K562 (cell line): ENCODE measurements at regions not wholly inside any gene's neighbourhood (a gene's known extent, or its start where the extent isn't known, plus 50 kb on each side); places are given as distances from the start of the nearest gene placed in this dataset.
A peak's percentile ranks its signal among the peaks of the same experiment; 100 is the strongest.

Source experiments
- CBFA2T3 ChIP-seq: fragments of 450-650 bp; IDR thresholded peaks from 2 replicates; pipeline ENCODE4 v1.6.1; 2017
- CC2D1A ChIP-seq: fragments of 450-650 bp; IDR thresholded peaks from 2 replicates; pipeline ENCODE4 v1.6.1; 2017; ENCODE audit warnings: mild to moderate bottlenecking
- CHD7 ChIP-seq: fragments of 200-600 bp; sonication (generic); IDR thresholded peaks from one replicate; pipeline ENCODE4 v1.6.1; 2012; ENCODE audit warnings: mild to moderate bottlenecking, low read depth, low read length, inconsistent platforms
- E2F8 ChIP-seq: fragments of 450-650 bp; IDR thresholded peaks from 2 replicates; pipeline ENCODE4 v1.7.1; 2018; ENCODE audit warnings: mild to moderate bottlenecking, low read depth; ENCODE audit not compliant: partially characterized antibody
- JUN ChIP-seq, 2 experiments: sonication (generic) in 1 of 2; formaldehyde crosslinking in 1 of 2; IDR thresholded peaks; 2 replicates each; pipeline versions ENCODE4 v1.6.1 to v1.8.0; 2012 to 2022; ENCODE audit warnings: borderline replicate concordance in 2 of 2, mild to moderate bottlenecking in 2 of 2, improper control_type of control experiment in 1 of 2, low read depth in 1 of 2, low read length in 1 of 2, missing genetic modification reagents in 1 of 2
- MCM3 ChIP-seq: fragments of 450-650 bp; IDR thresholded peaks from 2 replicates; pipeline ENCODE4 v1.6.1; 2016
- RBM14 ChIP-seq: fragments of 200-400 bp; formaldehyde crosslinking; IDR thresholded peaks from 2 replicates; pipeline ENCODE4 v1.6.1; 2018; ENCODE audit warnings: low read depth, mild to moderate bottlenecking, low read length, moderate library complexity, borderline replicate concordance; ENCODE audit not compliant: insufficient read depth
- SRF ChIP-seq, 2 experiments: fragments of 250-450, 450-650 bp in 1 of 2; sonication (Bioruptor Pico) in 1 of 2; sonication (generic) in 1 of 2; formaldehyde crosslinking; IDR thresholded peaks; 2 replicates each; pipeline versions ENCODE4 v1.5.0 to v1.5.1; 2020 to 2022; ENCODE audit warnings: mild to moderate bottlenecking in 1 of 2, missing genetic modification reagents in 1 of 2
- TAL1 ChIP-seq: fragments of 450-650 bp; IDR thresholded peaks from 2 replicates; pipeline ENCODE4 v1.6.1; 2016; ENCODE audit warnings: mild to moderate bottlenecking
- ZNF311 ChIP-seq: fragments of 250-450 bp; sonication (Bioruptor Pico); IDR thresholded peaks from 2 replicates; pipeline ENCODE4 v1.4.0; 2020; ENCODE audit warnings: mild to moderate bottlenecking, moderate library complexity
- ZNF76 ChIP-seq: fragments of 250-450 bp; sonication (Bioruptor Pico); IDR thresholded peaks from 2 replicates; pipeline ENCODE4 v1.4.0; 2020; ENCODE audit warnings: mild to moderate bottlenecking, moderate library complexity, borderline replicate concordance
- TF ChIP-seq, protein P1 (sequence below): sonication (generic); formaldehyde crosslinking; IDR thresholded peaks from 2 replicates; pipeline ENCODE4 v1.8.0; 2022; ENCODE audit warnings: missing genetic modification reagents, mild to moderate bottlenecking, borderline replicate concordance

- TF ChIP-seq CHD7 (no peak), SRF (CRISPR knock-in tag; IDR thresholded peaks at IDR 0.05) (no peak; a peak in 1 of 4 replicates), E2F8 (no peak), TAL1 (no peak), ZNF311 (CRISPR knock-in tag) (no peak; the same call in 1 of the 2 replicates), ZNF76 (CRISPR knock-in tag) (no peak), MCM3 (no peak), JUN (IDR thresholded peaks at IDR 0.05; ENCODE audit: borderline replicate concordance, low read depth, low read length) (peak; percentile 52; the same call in 1 of the 2 replicates), JUN (CRISPR knock-in tag; IDR thresholded peaks at IDR 0.05; ENCODE audit: borderline replicate concordance) (peak; percentile 93; the same call in 1 of the 2 replicates), RBM14 (peak; percentile 96; the same call in 1 of the 2 replicates), CBFA2T3 (no peak), CC2D1A (peak; percentile 46; the same call in 1 of the 2 replicates)
- TF ChIP-seq, protein P1, sequence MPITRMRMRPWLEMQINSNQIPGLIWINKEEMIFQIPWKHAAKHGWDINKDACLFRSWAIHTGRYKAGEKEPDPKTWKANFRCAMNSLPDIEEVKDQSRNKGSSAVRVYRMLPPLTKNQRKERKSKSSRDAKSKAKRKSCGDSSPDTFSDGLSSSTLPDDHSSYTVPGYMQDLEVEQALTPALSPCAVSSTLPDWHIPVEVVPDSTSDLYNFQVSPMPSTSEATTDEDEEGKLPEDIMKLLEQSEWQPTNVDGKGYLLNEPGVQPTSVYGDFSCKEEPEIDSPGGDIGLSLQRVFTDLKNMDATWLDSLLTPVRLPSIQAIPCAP = peak; percentile 90; the same call in 1 of the 2 replicates
Measured at GRCh38 chr6:26156105-26156849, 69.0 kb downstream of the HFE start (continued).
